ENCODE measurements at regions not wholly inside any gene's neighbourhood (a gene's known extent, or its start where the extent isn't known, plus 50 kb on each side); places are given as distances from the start of the nearest gene placed in this dataset.

DNA sequence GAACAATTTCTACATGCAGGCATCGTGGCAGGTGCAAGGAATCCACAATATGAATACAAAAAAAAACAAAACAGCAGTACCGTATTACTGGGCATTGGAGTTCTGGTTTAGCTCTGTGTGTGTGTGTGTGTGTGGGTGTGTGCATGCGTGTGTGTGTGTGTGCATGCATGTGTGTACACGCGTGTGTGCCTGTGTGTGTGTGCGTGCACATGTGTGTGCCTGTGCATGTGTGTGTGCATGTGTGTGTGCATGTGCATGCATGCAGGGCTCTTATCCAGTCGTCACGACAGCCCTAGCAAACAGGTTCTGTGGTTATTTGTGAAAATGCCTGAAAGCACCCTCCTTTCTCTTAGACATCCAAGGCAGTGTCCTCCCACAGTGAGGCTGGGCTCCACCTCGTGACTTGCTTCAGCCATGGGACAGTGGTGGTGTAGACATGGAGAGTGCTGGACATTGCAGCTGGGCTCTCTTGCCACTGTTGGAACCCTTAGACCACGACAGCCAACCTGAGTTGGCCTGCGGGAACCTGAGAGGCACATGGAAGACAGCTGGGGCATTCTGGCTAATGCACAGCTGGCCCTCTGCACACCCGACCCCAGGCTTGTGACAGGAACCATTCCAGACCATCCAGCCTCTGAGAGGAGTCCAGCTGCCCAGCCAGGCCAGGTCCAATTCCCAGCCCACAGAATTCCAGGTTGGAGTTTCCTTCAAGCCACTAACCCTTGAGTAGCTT, 173.4 kb upstream of the SHH start:
- TF ChIP-seq, protein P1, sequence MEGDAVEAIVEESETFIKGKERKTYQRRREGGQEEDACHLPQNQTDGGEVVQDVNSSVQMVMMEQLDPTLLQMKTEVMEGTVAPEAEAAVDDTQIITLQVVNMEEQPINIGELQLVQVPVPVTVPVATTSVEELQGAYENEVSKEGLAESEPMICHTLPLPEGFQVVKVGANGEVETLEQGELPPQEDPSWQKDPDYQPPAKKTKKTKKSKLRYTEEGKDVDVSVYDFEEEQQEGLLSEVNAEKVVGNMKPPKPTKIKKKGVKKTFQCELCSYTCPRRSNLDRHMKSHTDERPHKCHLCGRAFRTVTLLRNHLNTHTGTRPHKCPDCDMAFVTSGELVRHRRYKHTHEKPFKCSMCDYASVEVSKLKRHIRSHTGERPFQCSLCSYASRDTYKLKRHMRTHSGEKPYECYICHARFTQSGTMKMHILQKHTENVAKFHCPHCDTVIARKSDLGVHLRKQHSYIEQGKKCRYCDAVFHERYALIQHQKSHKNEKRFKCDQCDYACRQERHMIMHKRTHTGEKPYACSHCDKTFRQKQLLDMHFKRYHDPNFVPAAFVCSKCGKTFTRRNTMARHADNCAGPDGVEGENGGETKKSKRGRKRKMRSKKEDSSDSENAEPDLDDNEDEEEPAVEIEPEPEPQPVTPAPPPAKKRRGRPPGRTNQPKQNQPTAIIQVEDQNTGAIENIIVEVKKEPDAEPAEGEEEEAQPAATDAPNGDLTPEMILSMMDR (IDR thresholded peaks at IDR 0.05; ENCODE audit: low read depth, low read length) = no peak
- no peak overlapping the region for H3K4me3 ChIP-seq (replicated peaks in 1 of 2; ENCODE audit: low read depth in 2 of 2, low read length in 2 of 2)
- DNase-seq (ENCODE audit: low read depth in 2 of 2) = no peak

GRCh38 chr7:155984609-155985405, 172.5 kb upstream of the SHH start:
- DNase-seq (ENCODE audit: low read depth in 2 of 2) = no peak
- TF ChIP-seq, protein P1 (IDR thresholded peaks at IDR 0.05; ENCODE audit: low read depth, low read length) = no peak
- no peak overlapping the region for H3K4me3 ChIP-seq (replicated peaks in 1 of 2; ENCODE audit: low read depth in 2 of 2, low read length in 2 of 2)

DNA sequence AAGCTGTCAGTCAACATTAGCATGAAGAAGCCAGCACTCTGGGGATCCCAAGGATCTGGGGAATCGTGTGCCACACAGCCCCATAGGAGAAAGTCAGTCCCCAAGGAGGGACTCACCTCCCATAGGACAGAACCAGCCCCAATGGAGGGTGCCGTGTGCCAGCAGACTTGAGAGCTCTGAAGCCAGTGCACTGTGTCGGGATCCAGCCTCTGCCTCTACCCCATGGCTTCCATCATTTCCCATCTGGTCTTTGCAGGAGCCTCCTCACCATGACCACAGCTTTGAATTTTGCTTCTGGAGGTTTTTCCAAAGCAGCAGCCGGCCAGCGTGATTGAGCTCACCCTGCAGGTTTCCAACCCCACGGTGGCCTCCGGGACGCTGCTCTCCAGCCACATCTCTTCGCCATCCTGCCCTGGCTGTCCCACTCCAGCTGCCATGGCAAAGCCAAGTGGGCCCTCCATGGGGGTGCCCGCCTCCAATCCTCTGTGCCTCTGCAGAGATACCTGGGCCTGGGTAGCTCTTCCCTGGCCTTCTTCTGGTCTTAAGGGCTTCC, 171.8 kb upstream of the SHH start:
- DNase-seq (ENCODE audit: low read depth in 2 of 2) = no peak
- TF ChIP-seq, protein P1 (IDR thresholded peaks at IDR 0.05; ENCODE audit: low read depth, low read length) = no peak
- no peak overlapping the region for H3K4me3 ChIP-seq (replicated peaks in 1 of 2; ENCODE audit: low read depth in 2 of 2, low read length in 2 of 2)

- no peak for DNase-seq (ENCODE audit: low read depth in 2 of 2)
- no peak overlapping the region for H3K4me3 ChIP-seq (replicated peaks in 1 of 2; ENCODE audit: low read depth in 2 of 2, low read length in 2 of 2)
- TF ChIP-seq, protein P1 (IDR thresholded peaks at IDR 0.05; ENCODE audit: low read depth, low read length) = no peak
Observed at GRCh38 chr7:155983176-155983815, 171.0 kb upstream of the SHH start.

GRCh38 chr7:155981703-155982102, 169.4 kb upstream of the SHH start:
- H3K4me3 ChIP-seq (replicated peaks in 1 of 2; ENCODE audit: low read depth in 2 of 2, low read length in 2 of 2) = no peak overlapping the region
- TF ChIP-seq, protein P1 (IDR thresholded peaks at IDR 0.05; ENCODE audit: low read depth, low read length) = no peak
- no peak for DNase-seq (ENCODE audit: low read depth in 2 of 2)

GRCh38 chr7:155980841-155981240, 168.6 kb upstream of the SHH start:
- TF ChIP-seq, protein P1 (IDR thresholded peaks at IDR 0.05; ENCODE audit: low read depth, low read length) = no peak
- H3K4me3 ChIP-seq (replicated peaks in 1 of 2; ENCODE audit: low read depth in 2 of 2, low read length in 2 of 2) = no peak overlapping the region
- no peak for DNase-seq (ENCODE audit: low read depth in 2 of 2)
